ENCODE measurements at regions not wholly inside any gene's neighbourhood (a gene's known extent, or its start where the extent isn't known, plus 50 kb on each side); places are given as distances from the start of the nearest gene placed in this dataset.
"Not testable (repeated sequence)": the region's sequence is repeated elsewhere in the genome, so short reads cannot be mapped to it uniquely, and the experiment has no call there.

DNA sequence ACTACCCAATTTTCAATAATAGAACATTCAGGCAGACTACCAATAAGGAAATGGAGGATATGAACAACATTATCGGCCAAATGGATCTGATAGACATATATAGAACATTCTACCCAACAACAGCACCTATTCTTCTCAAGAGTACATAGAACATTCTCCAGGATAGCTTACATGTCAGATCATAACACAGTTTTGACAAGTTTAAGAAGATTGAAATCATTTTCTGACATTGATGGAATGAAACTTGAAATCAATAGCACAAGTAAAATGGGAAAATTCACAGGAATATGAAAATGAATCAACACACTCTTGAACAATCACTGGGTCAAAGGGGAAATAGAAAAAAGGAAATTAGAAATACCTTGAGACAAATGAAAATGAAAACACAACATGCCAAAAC is 94.6 kb upstream of the MEGF10 start:
- ChIA-PET CTCF (no interaction called here), POLR2A (no interaction called here)
- DNase-seq: no peak
- Mint-ChIP-seq H3K27me3 (peaks cover 11% of the 10 kb centered on the region), H3K36me3 (ENCODE audit: low read depth) (no peaks in the 10 kb centered on the region), H3K9me3 (no peaks in the 10 kb centered on the region), H3K4me1 (no peaks in the 10 kb centered on the region), H3K4me3 (no peak overlapping the region), H3K27ac (no peak overlapping the region)

DNA sequence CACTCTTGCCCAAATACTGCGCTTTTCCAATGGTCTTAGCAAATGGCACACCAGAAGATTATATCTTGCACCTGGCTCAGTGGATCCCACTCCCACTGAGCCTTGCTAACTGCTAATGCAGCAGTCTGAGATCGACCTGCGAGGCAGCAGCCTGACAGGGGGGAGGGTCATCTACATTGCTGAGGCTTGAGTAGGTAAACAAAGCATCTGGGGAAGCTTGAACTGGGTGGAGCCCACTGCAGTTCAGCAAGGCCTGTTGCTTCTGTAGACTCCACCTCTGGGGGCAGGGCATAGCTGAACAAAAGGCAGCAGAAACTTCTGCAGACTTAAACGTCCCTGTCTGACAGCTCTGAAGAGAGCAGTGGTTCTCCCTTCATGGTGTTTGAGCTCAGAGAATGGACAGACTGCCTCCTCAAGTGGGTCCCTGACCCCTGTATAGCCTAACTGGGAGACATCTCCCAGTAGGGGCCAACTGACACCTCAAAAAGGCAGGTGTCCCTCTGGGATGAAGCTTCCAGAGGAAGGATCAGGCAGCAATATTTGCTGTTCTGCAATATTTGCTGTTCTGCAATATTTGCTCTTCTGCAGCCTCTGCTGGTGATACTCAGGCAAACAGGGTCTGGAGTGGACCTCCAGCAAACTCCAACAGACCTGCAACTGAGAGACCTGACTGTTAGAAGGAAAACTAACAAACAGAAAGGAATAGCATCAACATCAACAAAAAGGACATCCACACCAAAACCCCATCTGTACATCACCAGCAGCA is 93.0 kb upstream of the MEGF10 start:
- H3K36me3 Mint-ChIP-seq (ENCODE audit: low read depth); H3K9me3 Mint-ChIP-seq; POLR2A ChIA-PET; H3K4me3 Mint-ChIP-seq; H3K27ac Mint-ChIP-seq; H3K4me1 Mint-ChIP-seq; DNase-seq; CTCF ChIA-PET: not testable (repeated sequence)
- H3K27me3 Mint-ChIP-seq: peaks cover 11% of the 10 kb centered on the region

DNA sequence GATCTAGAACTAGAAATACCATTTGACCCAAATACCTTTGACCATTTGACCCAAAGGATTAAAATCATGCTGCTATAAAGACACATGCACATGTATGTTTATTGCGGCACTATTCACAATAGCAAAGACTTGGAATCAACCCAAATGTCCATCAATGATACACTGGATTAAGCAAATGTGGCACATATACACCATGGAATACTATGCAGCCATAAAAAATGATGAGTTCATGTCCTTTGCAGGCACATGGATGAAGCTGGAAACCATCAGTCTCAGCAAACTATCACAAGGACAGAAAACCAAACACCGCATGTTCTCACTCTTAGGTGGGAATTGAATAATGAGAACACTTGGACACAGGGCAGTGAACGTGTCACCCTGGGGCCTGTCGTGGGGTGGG is 87.9 kb upstream of the MEGF10 start:
- H3K4me1 Mint-ChIP-seq; H3K27me3 Mint-ChIP-seq; H3K9me3 Mint-ChIP-seq; H3K36me3 Mint-ChIP-seq (ENCODE audit: low read depth); POLR2A ChIA-PET; DNase-seq; CTCF ChIA-PET; H3K4me3 Mint-ChIP-seq; H3K27ac Mint-ChIP-seq: not testable (repeated sequence)

DNA sequence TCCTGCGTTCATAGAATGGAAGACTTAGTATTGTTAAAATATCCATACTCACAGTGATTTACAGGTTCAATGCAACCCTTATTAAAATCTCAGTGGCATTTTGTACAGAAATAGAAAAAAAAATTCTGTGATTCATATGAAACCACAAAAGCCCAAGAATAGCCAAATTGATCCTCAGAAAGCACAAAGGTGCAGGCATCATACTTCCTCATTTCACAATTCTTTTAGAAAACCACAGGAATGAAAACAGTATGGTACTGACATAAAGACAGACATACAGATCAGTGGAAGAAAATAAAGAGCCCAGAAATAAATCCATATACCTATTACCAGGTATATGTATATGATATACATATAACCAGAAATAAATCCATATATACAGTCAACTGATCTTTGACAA is 86.8 kb upstream of the MEGF10 start:
- CTCF ChIA-PET: no interaction called here
- POLR2A ChIA-PET: no interaction called here
- no peaks in the 10 kb centered on the region for H3K36me3 Mint-ChIP-seq (ENCODE audit: low read depth)
- H3K27ac Mint-ChIP-seq: no peak overlapping the region
- H3K27me3 Mint-ChIP-seq: peaks cover 7% of the 10 kb centered on the region
- DNase-seq: no peak
- no peak overlapping the region for H3K4me3 Mint-ChIP-seq
- H3K9me3 Mint-ChIP-seq: no peaks in the 10 kb centered on the region
- H3K4me1 Mint-ChIP-seq: no peaks in the 10 kb centered on the region

DNA sequence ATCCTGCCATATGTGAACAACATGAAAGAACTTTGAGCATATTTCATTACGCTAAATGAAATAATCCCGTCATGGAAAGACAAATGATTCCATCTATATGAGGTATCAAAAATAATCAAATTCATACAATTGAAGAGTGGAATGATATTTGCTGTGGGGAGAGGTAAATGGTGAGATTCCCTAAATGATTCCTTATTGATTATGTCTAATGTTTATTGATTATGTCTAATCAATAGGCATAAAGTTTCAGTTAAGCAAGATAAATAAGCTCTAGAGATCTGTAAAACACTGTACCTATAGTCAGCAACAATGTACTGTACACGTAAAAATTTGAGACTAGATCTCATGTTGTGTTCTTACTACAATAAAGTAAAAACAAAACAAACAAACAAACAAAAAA is 85.4 kb upstream of the MEGF10 start:
- Mint-ChIP-seq H3K9me3 (no peaks in the 10 kb centered on the region), H3K27ac (no peak overlapping the region), H3K27me3 (peaks cover 10% of the 10 kb centered on the region), H3K4me1 (no peaks in the 10 kb centered on the region), H3K36me3 (ENCODE audit: low read depth) (no peaks in the 10 kb centered on the region), H3K4me3 (no peak overlapping the region)
- POLR2A ChIA-PET: no interaction called here
- no peak for DNase-seq
- CTCF ChIA-PET: no interaction called here

DNA sequence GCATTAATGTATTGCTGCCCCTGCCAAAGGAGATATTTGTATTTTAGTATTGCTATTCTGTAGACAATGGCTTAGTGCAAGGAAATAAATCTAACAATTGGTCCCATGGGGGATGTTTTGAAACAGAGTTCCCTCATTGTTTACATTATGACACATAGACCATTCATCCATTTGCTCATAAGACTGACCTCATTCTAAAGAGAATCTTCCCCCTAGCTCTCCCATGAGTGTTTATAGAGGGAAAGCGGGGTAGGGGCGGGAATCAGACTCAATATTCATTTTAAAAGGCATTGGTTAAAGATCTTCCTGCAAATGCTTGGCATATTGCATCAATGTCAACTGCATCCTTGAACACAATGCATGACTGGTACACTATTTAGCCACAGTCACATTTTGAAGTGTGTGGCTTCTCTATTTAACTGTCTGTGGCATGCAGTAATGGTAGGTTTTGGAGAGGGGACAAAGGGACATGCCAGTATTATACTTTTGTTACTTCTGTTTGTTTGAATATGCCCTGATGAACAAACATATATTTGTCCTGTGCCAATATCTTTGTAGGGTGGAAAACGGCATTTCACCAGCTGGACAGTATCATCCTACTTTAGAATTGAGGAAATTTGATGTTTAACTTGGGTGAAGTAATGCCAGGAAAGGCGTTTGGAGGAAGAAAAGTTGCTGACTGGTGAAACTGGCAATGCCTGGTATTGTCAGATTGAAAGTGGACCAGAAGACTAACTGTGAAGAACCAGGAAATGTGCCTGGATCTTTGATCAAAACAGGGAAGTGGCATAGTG is 84.1 kb upstream of the MEGF10 start:
- Mint-ChIP-seq H3K27me3 (peaks cover 14% of the 10 kb centered on the region), H3K4me1 (no peaks in the 10 kb centered on the region), H3K36me3 (ENCODE audit: low read depth) (no peaks in the 10 kb centered on the region), H3K27ac (no peak overlapping the region), H3K4me3 (no peak overlapping the region), H3K9me3 (no peaks in the 10 kb centered on the region)
- DNase-seq: no peak
- ChIA-PET POLR2A (no interaction called here), CTCF (no interaction called here)

DNA sequence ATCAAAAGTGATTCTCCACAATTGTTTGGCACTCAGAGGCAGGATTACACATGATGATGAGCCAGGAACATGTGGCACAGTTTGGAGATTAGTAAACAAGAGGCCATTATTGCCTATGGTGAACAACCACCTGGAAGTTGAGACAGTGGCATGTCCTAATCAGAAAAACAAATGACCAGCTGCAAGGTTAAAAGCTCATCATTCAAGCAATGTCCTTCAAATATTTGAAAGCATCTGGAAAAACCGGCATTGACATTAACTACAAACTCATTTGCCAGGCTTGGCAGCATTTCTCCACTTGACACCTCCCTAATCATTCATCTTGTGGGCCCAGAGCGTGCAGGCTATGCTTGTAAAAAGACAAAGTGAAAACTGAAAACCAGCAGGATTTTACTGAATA is 80.6 kb upstream of the MEGF10 start:
- H3K9me3 Mint-ChIP-seq: no peaks in the 10 kb centered on the region
- no peak overlapping the region for H3K27ac Mint-ChIP-seq
- H3K36me3 Mint-ChIP-seq (ENCODE audit: low read depth): no peaks in the 10 kb centered on the region
- H3K27me3 Mint-ChIP-seq: peaks cover 14% of the 10 kb centered on the region
- POLR2A ChIA-PET: no interaction called here
- no peak for DNase-seq
- CTCF ChIA-PET: no interaction called here
- no peaks in the 10 kb centered on the region for H3K4me1 Mint-ChIP-seq
- H3K4me3 Mint-ChIP-seq: no peak overlapping the region

DNA sequence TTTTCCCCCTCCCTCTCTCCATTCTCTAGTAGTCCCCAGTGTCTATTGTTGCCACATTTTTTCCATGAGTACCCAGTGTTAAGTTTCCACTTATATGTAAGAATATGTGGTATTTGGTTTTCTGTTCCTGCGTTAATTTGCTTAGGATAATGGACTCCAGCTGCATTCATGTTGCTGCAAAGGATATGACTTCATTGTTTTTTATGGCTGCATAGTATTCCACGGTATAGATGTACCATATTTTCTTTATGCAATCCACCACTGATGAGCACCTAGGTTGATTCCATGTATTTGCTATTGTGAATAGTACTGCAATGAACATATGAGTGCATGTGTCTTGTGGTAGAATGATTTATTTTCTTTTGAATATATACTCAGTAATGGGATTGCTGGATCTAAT is 77.4 kb upstream of the MEGF10 start:
- ChIA-PET CTCF (no interaction called here), POLR2A (no interaction called here)
- Mint-ChIP-seq H3K4me3 (no peak overlapping the region), H3K27me3 (peaks cover 10% of the 10 kb centered on the region), H3K27ac (no peak overlapping the region), H3K4me1 (no peaks in the 10 kb centered on the region), H3K36me3 (ENCODE audit: low read depth) (no peaks in the 10 kb centered on the region), H3K9me3 (no peaks in the 10 kb centered on the region)
- no peak for DNase-seq

DNA sequence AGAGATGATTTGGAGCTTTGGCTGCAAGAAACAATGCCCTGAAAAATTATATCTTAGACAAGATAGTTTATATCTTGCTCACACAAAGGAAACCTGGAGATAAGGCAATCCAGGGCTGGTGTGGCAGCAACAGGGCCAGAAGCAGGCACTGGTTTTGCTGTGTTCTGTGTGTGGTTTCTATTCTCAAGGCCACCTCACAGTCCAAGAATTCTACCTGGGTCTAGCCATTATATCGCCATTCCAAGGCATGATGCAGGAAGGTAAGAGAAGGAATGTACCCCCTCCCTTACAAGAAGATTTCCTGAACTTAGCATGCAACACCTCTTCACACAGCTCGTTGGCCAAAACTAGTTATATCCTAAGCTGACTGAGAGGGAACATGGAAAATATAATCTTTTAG is 74.5 kb upstream of the MEGF10 start:
- Mint-ChIP-seq H3K27ac (no peak overlapping the region), H3K4me3 (no peak overlapping the region), H3K36me3 (ENCODE audit: low read depth) (no peaks in the 10 kb centered on the region), H3K9me3 (no peaks in the 10 kb centered on the region), H3K4me1 (no peaks in the 10 kb centered on the region), H3K27me3 (peaks cover 8% of the 10 kb centered on the region)
- no peak for DNase-seq
- ChIA-PET CTCF (no interaction called here), POLR2A (no interaction called here)

DNA sequence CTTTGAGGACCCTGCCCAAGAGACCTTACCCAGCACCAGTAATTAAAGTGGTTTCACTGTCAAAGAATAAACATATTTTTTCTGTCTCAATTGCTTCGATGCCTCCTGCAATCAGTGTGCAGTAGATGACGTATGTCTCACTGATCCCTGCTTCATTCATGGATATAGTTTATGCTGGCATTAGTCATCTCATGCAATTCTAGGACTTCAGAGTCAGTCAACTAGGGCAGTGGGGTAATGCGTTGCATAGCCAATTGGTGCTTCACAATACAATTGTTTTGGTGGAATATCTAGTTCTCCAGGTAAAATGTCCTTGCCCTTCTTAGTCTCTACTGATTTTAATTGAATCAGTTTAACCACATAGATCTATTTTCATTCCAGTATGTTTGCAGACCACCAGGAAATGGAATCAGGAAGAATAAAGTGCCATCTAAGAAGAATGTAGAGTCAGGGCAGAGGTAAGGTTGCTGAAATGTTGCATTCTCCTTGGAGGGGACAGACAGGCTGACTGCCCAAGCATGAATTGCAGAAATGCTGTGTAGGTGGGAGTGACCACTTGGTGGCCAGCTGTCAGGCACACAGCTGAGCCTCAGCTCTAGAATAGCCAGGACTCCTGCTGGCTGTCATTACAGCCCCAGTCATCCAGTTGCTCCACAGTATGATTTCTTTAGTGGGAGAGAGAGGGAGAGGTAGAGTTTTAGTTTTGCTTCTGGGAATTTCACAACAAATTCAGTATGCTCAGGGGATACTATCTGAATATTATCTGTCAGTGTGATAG is 73.5 kb upstream of the MEGF10 start:
- no peak overlapping the region for H3K4me3 Mint-ChIP-seq
- H3K4me1 Mint-ChIP-seq: no peaks in the 10 kb centered on the region
- no peak overlapping the region for H3K27ac Mint-ChIP-seq
- no peak for DNase-seq
- ChIA-PET CTCF (no interaction called here), POLR2A (no interaction called here)
- H3K9me3 Mint-ChIP-seq: no peaks in the 10 kb centered on the region
- no peaks in the 10 kb centered on the region for H3K36me3 Mint-ChIP-seq (ENCODE audit: low read depth)
- peaks cover 6% of the 10 kb centered on the region for H3K27me3 Mint-ChIP-seq

DNA sequence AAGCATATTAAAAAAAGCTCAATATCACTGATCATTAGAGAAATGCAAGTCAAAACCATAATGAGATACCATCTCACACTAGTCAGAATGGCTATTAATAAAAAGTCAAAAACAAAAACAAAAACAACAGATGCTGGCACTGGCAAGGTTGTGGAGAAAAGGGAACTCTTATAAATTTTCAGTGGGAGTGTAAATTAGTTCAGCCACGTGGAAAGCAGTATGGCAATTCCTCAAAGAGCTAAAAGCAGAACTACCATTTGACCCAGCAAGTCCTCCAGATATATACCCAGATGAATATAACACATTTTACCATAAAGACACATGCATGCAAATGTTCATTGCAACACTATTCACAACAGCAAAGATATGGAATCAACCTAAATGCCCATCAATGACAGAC is 68.7 kb upstream of the MEGF10 start:
- CTCF ChIA-PET; H3K36me3 Mint-ChIP-seq (ENCODE audit: low read depth); DNase-seq; H3K4me3 Mint-ChIP-seq; POLR2A ChIA-PET; H3K9me3 Mint-ChIP-seq; H3K4me1 Mint-ChIP-seq; H3K27me3 Mint-ChIP-seq; H3K27ac Mint-ChIP-seq: not testable (repeated sequence)

DNA sequence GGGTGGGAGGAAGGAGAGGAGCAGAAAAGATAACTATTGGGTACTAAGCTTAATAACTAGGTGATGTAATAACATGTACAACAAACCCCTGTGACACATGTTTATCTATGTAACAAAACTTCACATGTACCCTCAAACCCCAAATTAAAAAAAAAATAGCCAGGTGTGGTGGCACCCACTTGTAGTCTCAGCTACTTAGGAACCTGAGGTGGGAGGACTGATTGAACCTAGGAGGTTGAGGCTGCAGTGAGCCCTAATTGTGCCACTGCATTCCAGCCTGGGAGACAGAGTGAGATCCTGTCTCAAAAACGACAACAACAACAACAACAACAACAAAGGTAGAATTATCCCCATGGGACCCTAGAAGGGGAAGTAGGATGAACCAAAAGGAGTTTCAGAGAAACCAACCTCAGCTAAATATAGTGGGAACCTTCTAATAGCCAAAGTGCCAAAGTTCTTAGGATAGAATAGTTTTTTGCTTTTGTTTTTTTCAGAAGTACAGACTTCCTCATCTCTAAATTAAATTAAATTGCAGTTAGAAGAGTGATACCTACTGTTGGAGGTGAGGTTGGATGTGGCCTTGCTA is 67.9 kb upstream of the MEGF10 start:
- H3K36me3 Mint-ChIP-seq (ENCODE audit: low read depth); POLR2A ChIA-PET; H3K9me3 Mint-ChIP-seq; H3K27ac Mint-ChIP-seq; H3K4me1 Mint-ChIP-seq; H3K4me3 Mint-ChIP-seq; DNase-seq; H3K27me3 Mint-ChIP-seq: not testable (repeated sequence)
- CTCF ChIA-PET: interaction anchor here (0.8 kb wide), 1 partner anchor 150 kb away, joined by 3 read pairs; the partner anchor contains the start of gene C5orf63

DNA sequence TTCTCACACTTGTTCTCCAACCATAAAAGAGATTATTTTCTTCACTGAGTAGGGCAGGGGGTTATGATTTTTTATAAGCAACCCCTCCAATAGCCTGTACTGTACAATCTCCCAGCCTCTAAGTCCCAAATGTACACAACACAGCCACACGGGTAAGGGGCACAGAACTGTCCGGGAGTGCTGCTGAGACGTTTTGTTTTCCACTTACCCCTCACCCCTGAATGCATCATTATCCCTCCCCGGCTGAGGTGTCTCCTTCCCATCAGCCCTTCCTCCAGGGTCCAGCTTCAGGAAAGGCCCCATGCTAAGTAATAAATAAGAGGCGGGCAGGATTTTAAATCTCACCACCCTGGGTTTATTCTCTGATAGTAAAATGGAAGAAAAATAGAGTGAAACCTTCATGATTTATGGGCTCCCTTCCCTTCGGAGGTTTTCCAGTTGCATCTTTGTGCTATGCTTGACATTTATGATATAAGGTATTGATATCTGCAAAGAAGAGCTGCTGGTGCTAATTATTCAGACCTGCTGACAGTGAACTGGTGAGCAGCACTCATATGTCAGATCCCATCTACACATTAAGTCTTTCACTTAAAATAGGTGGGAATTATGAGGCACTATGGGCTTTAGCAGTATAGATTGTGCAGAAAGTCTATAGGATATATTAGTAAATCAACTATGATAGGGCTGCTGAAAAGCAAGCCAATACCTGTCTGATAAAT is 67.2 kb upstream of the MEGF10 start:
- Mint-ChIP-seq H3K36me3 (ENCODE audit: low read depth) (no peaks in the 10 kb centered on the region), H3K9me3 (no peaks in the 10 kb centered on the region), H3K27me3 (peaks cover 6% of the 10 kb centered on the region), H3K4me1 (no peaks in the 10 kb centered on the region), H3K27ac (no peak overlapping the region), H3K4me3 (no peak overlapping the region)
- POLR2A ChIA-PET: no interaction called here
- DNase-seq: no peak
- CTCF ChIA-PET: interaction anchor here (0.8 kb wide), 1 partner anchor 151 kb away, joined by 3 read pairs; the partner anchor contains the start of gene C5orf63

All from activated CD4-positive, alpha-beta memory T cell treated with anti-CD3 and anti-CD28 coated beads, Interleukin-2, amount 10 ng/mL, durations not matched to agents 7 days and 5 days (primary cell).